GM12878 (cell line): ENCODE measurements at regions not wholly inside any gene's neighbourhood (a gene's known extent, or its start where the extent isn't known, plus 50 kb on each side); places are given as distances from the start of the nearest gene placed in this dataset.
A peak's percentile ranks its signal among the peaks of the same experiment; 100 is the strongest.

Experiments used
- ATAC-seq: fragments of 200-7000 bp; cut with Tn5 transposase; 3 replicates; pipeline ENCODE4 v1.9.1; 2020; ENCODE audit warnings: mild to moderate bottlenecking, moderate library complexity
- BruUV-seq: library from RNA; stranded (reverse); fragments of 400-500 nt; replicated peaks from 2 replicates; lab custom pipeline; 2021; lab: Mats Ljungman, UMichigan
- CTCF ChIA-PET: fragments of 300-600 bp; sonication (Branson Sonifier 250); formaldehyde crosslinking; extraction: SDS; loops from one replicate; lab custom pipeline; 2021; ENCODE audit warnings: inconsistent platforms; lab: Yijun Ruan, JAX
- POLR2A ChIA-PET: fragments of 350-600 bp; formaldehyde crosslinking; extraction: SDS; loops from one replicate; lab custom pipeline; 2021; ENCODE audit warnings: inconsistent platforms; lab: Charles Lee
- RAD21 ChIA-PET: fragments of 300-600 bp; sonication (Branson Sonifier 250); formaldehyde crosslinking; loops from one replicate; lab custom pipeline; 2023; ENCODE audit warnings: antibody characterized with exemption; ENCODE audit not compliant: unreplicated experiment; lab: Charles Lee
- SMC1A ChIA-PET: fragments of 300-600 bp; sonication (Branson Sonifier 250); formaldehyde crosslinking; loops from one replicate; lab custom pipeline; 2023; ENCODE audit not compliant: unreplicated experiment, uncharacterized antibody; lab: Charles Lee
- DNase-seq: peaks from one replicate; pipeline ENCODE4 v3.0.0-alpha.2; 2011; ENCODE audit warnings: low read depth, low spot score
- FAIRE-seq: peaks from 3 replicates; lab custom pipeline; 2011; peaks lifted over from hg19 to GRCh38; lab: Jason Lieb, UNC
- H2AFZ ChIP-seq: 2 replicates; pipeline ENCODE4 v1.6.0; 2011; ENCODE audit warnings: low read depth, low read length, control low read depth; ENCODE audit not compliant: control insufficient read depth
- H3K27ac ChIP-seq: 2 replicates; pipeline ENCODE4 v1.5.1; 2011; ENCODE audit warnings: control low read depth; ENCODE audit not compliant: control insufficient read depth, insufficient read depth
- H3K27me3 ChIP-seq, 2 experiments: replicated peaks in 1 of 2; 2 replicates each; pipeline versions ENCODE4 v1.6.0 to v1.6.1; 2011; ENCODE audit warnings: low read length in 1 of 2; ENCODE audit not compliant: control insufficient read depth in 2 of 2, insufficient read depth in 2 of 2
- H3K36me3 ChIP-seq, 2 experiments: 2 replicates each; pipeline ENCODE4 v1.5.1; 2011; ENCODE audit warnings: low read length in 1 of 2; ENCODE audit not compliant: control insufficient read depth in 2 of 2, insufficient read depth in 2 of 2
- H3K4me1 ChIP-seq: 2 replicates; pipeline ENCODE4 v1.6.1; 2011; ENCODE audit warnings: mild to moderate bottlenecking, low read length, moderate library complexity, mixed read lengths; ENCODE audit not compliant: control insufficient read depth, insufficient read depth
- H3K4me2 ChIP-seq: 2 replicates; pipeline ENCODE4 v1.6.0; 2011; ENCODE audit warnings: control low read depth; ENCODE audit not compliant: control insufficient read depth, insufficient read depth
- H3K4me3 ChIP-seq: fragments of 200-600 bp; sonication (generic); 2 replicates; pipeline ENCODE4 v1.5.1; 2016
- H3K79me2 ChIP-seq: 2 replicates; pipeline ENCODE4 v1.6.0; 2011; ENCODE audit warnings: low read length; ENCODE audit not compliant: control insufficient read depth, insufficient read depth
- H3K9ac ChIP-seq: 2 replicates; pipeline ENCODE4 v1.8.0; 2011; ENCODE audit warnings: low read length, control low read depth, mixed read lengths; ENCODE audit not compliant: control insufficient read depth, insufficient read depth
- H3K9me3 ChIP-seq: replicated peaks from 3 replicates; pipeline ENCODE4 v1.5.1; 2011; ENCODE audit warnings: mild to moderate bottlenecking, low read length; ENCODE audit not compliant: control insufficient read depth, insufficient read depth
- H4K20me1 ChIP-seq: 2 replicates; pipeline ENCODE4 v1.6.0; 2011; ENCODE audit not compliant: control insufficient read depth, insufficient read depth
- ATF7 ChIP-seq: fragments of 450-650 bp; IDR thresholded peaks from 2 replicates; pipeline ENCODE4 v1.6.1; 2016; ENCODE audit warnings: low read depth, mild to moderate bottlenecking
- BCL11A ChIP-seq: IDR thresholded peaks from 2 replicates; pipeline ENCODE4 v1.6.1; 2011; ENCODE audit warnings: low read depth, low read length
- CEBPB ChIP-seq, 2 experiments: fragments of 150-350 bp in 1 of 2; IDR thresholded peaks; 2 replicates each; pipeline ENCODE4 v1.6.1; 2012 to 2014; ENCODE audit warnings: low read depth in 2 of 2, low read length in 2 of 2, borderline replicate concordance in 1 of 2, inconsistent platforms in 1 of 2
- CHD1 ChIP-seq: IDR thresholded peaks from 2 replicates; pipeline ENCODE4 v1.6.1; 2012; ENCODE audit warnings: low read depth, low read length, improper control_type of control experiment
- CHD2 ChIP-seq: IDR thresholded peaks from 2 replicates; pipeline ENCODE4 v1.6.1; 2011; ENCODE audit warnings: low read depth, low read length, improper control_type of control experiment, borderline replicate concordance
- CREB1 ChIP-seq: IDR thresholded peaks from 2 replicates; pipeline ENCODE4 v1.6.1; 2012; ENCODE audit warnings: low read depth, mild to moderate bottlenecking, inconsistent platforms
- HDAC6 ChIP-seq: fragments of 200-600 bp; sonication (generic); IDR thresholded peaks from one replicate; pipeline ENCODE4 v1.8.0; 2017; ENCODE audit warnings: antibody characterized with exemption; ENCODE audit not compliant: unreplicated experiment
- MAX ChIP-seq: IDR thresholded peaks from 2 replicates; pipeline ENCODE4 v1.6.1; 2012; ENCODE audit warnings: low read depth, low read length, improper control_type of control experiment
- NR2F1 ChIP-seq: fragments of 450-650 bp; conservative IDR thresholded peaks from 2 replicates; pipeline ENCODE4 v1.6.1; 2017; ENCODE audit warnings: mild to moderate bottlenecking
- SKIL ChIP-seq: fragments of 450-650 bp; IDR thresholded peaks from 2 replicates; pipeline ENCODE4 v1.6.1; 2017; ENCODE audit warnings: mild to moderate bottlenecking, low read depth, inconsistent platforms; ENCODE audit not compliant: poor library complexity, severe bottlenecking
- SMARCA5 ChIP-seq: fragments of 450-650 bp; IDR thresholded peaks from 2 replicates; pipeline ENCODE4 v1.6.1; 2017; ENCODE audit warnings: mild to moderate bottlenecking
- TARDBP ChIP-seq: IDR thresholded peaks from 2 replicates; pipeline ENCODE4 v1.6.1; 2016; ENCODE audit warnings: borderline replicate concordance
- TCF3 ChIP-seq: IDR thresholded peaks from 2 replicates; pipeline ENCODE4 v1.6.1; 2012; ENCODE audit warnings: low read depth, mild to moderate bottlenecking, low read length, borderline replicate concordance; ENCODE audit not compliant: insufficient read depth
- TCF7 ChIP-seq: IDR thresholded peaks from 2 replicates; pipeline ENCODE4 v1.6.1; 2014; ENCODE audit warnings: antibody characterized with exemption, borderline replicate concordance
- WGBS: methylation state at CpG from one replicate; pipeline ENCODE4 v1.1.6; 2016; ENCODE audit warnings: low lambda C conversion rate; ENCODE audit not compliant: insufficient replicate concordance, insufficient coverage; ENCODE audit errors: missing lambda C conversion rate; 5-methylcytosine and 5-hydroxymethylcytosine counted together
- in situ Hi-C: fragments of 300-500 bp; cut with MboI; formaldehyde crosslinking; loops from 9 replicates; pipeline ENCODE4 v1.14.3; 2018; ENCODE audit warnings: mixed read lengths
- intact Hi-C: fragments of 100-400 bp; cut with micrococcal nuclease; formaldehyde crosslinking; loops from one replicate; pipeline ENCODE4 v1.14.2; 2022; ENCODE audit not compliant: unreplicated experiment

- H3K9me3 ChIP-seq, result no peaks in the 10 kb centered on the region
- no peak overlapping the region for H3K27ac ChIP-seq
- no peaks in the 10 kb centered on the region for H3K36me3 ChIP-seq
- no peak overlapping the region for H3K4me3 ChIP-seq
- in situ Hi-C loops, result no loop called here
- FAIRE-seq, result no peak
- no peak overlapping the region for H3K4me2 ChIP-seq
- no peaks in the 10 kb centered on the region for H4K20me1 ChIP-seq
- H3K4me1 ChIP-seq, result no peaks in the 10 kb centered on the region
- ChIA-PET POLR2A (no interaction called here), SMC1A (interaction anchor here (0.6 kb wide), 1 partner anchor 25 kb away, joined by 3 read pairs; no protein-coding TSS in a partner anchor), CTCF (interaction anchor here (1.0 kb wide), 1 partner anchor 269 kb away, joined by 3 read pairs; no protein-coding TSS in a partner anchor), RAD21 (no interaction called here)
- peak; percentile 20; the same call in 1 of the 3 replicates for ATAC-seq
- TF ChIP-seq SMARCA5 (no peak), BCL11A (no peak), HDAC6 (no peak), CHD2 (no peak), TCF3 (no peak)
- intact Hi-C loops, result no loop called here
- no peak for DNase-seq
- BruUV-seq, result no TSS peak
- H3K9ac ChIP-seq, result no peak overlapping the region
- H2AFZ ChIP-seq, result no peak overlapping the region
- H3K79me2 ChIP-seq, result no peaks in the 10 kb centered on the region
- 72% methylated on average over 10 of the region's 10 CpGs for WGBS
- H3K27me3 ChIP-seq, result no peaks in the 10 kb centered on the region
Observed at GRCh38 chr12:28130625-28131598, 59.3 kb upstream of the CCDC91 start.

- no peak overlapping the region for H3K27ac ChIP-seq
- no peaks in the 10 kb centered on the region for H3K36me3 ChIP-seq
- TF ChIP-seq MAX (no peak), CEBPB (IDR thresholded peaks at IDR 0.05; ENCODE audit: borderline replicate concordance in 1 of 2, low read depth in 2 of 2, low read length in 2 of 2) (no peak), NR2F1 (no peak), CHD1 (no peak), TARDBP (no peak), ATF7 (no peak), CREB1 (no peak), SKIL (no peak), TCF7 (no peak)
- ChIA-PET SMC1A (interaction anchor here (0.7 kb wide), 1 partner anchor 498 kb away, joined by 3 read pairs; no protein-coding TSS in a partner anchor), CTCF (no interaction called here), POLR2A (no interaction called here), RAD21 (no interaction called here)
- no peak for DNase-seq
- H2AFZ ChIP-seq, result no peak overlapping the region
- ATAC-seq, result no peak
- intact Hi-C loops (no loop called here), in situ Hi-C loops (no loop called here)
- no peak overlapping the region for H3K9ac ChIP-seq
- no peaks in the 10 kb centered on the region for H3K27me3 ChIP-seq
- 54% methylated on average over 3 of the region's 3 CpGs for WGBS
- no peak overlapping the region for H3K4me3 ChIP-seq
- H3K4me2 ChIP-seq, result no peak overlapping the region
- H4K20me1 ChIP-seq, result no peaks in the 10 kb centered on the region
- no peaks in the 10 kb centered on the region for H3K9me3 ChIP-seq
- no peaks in the 10 kb centered on the region for H3K4me1 ChIP-seq
- no peaks in the 10 kb centered on the region for H3K79me2 ChIP-seq
- BruUV-seq, result no TSS peak
- FAIRE-seq, result no peak
Observed at GRCh38 chr12:28132398-28132797, 57.9 kb upstream of the CCDC91 start.
